Mesendoderm (in vitro differentiated cells): ENCODE measurements at regions not wholly inside any gene's neighbourhood (a gene's known extent, or its start where the extent isn't known, plus 50 kb on each side); places are given as distances from the start of the nearest gene placed in this dataset.

Experiments
- DNase-seq: peaks from one replicate; pipeline ENCODE4 v3.0.0; 2013
- H2AK5ac ChIP-seq: 2 replicates; pipeline ENCODE4 v1.6.1; 2013; ENCODE audit warnings: low read length, inconsistent platforms
- H2BK120ac ChIP-seq: 2 replicates; pipeline ENCODE4 v1.6.1; 2013; ENCODE audit warnings: low read depth, mild to moderate bottlenecking, low read length, moderate library complexity, mixed read lengths
- H2BK15ac ChIP-seq: replicated peaks from 2 replicates; pipeline ENCODE4 v1.6.1; 2013; ENCODE audit warnings: low read depth, mild to moderate bottlenecking, moderate library complexity
- H2BK5ac ChIP-seq: 2 replicates; pipeline ENCODE4 v1.6.1; 2013; ENCODE audit warnings: low read length, inconsistent platforms
- H3K18ac ChIP-seq: 2 replicates; pipeline ENCODE4 v1.6.1; 2013; ENCODE audit warnings: mild to moderate bottlenecking, low read length, mixed read lengths
- H3K23ac ChIP-seq: one replicate; pipeline ENCODE4 v1.6.1; 2013; ENCODE audit warnings: low read length
- H3K27ac ChIP-seq: 2 replicates; pipeline ENCODE4 v1.5.1; 2013; ENCODE audit warnings: low read depth, mild to moderate bottlenecking, inconsistent platforms, low read length, moderate library complexity
- H3K27me3 ChIP-seq: 2 replicates; pipeline ENCODE4 v1.6.1; 2013; ENCODE audit warnings: low read length, control low read depth, mild to moderate bottlenecking, inconsistent platforms; ENCODE audit not compliant: insufficient read depth, poor library complexity
- H3K36me3 ChIP-seq: 2 replicates; pipeline ENCODE4 v1.6.1; 2013; ENCODE audit warnings: low read length, inconsistent platforms; ENCODE audit not compliant: control insufficient read depth, insufficient read depth
- H3K4ac ChIP-seq: one replicate; pipeline ENCODE4 v1.6.1; 2013; ENCODE audit warnings: low read depth, mild to moderate bottlenecking, low read length, moderate library complexity
- H3K4me1 ChIP-seq: 2 replicates; pipeline ENCODE4 v1.6.1; 2013; ENCODE audit warnings: low read depth, low read length, inconsistent platforms; ENCODE audit not compliant: control insufficient read depth
- H3K4me2 ChIP-seq: 2 replicates; pipeline ENCODE4 v1.6.1; 2013; ENCODE audit warnings: low read length
- H3K4me3 ChIP-seq: 2 replicates; pipeline ENCODE4 v1.5.1; 2013; ENCODE audit warnings: mild to moderate bottlenecking, low read length
- H3K56ac ChIP-seq: one replicate; pipeline ENCODE4 v1.6.1; 2013; ENCODE audit warnings: low read length
- H3K79me1 ChIP-seq: 2 replicates; pipeline ENCODE4 v1.6.1; 2013; ENCODE audit warnings: low read length, inconsistent platforms
- H3K79me2 ChIP-seq: 2 replicates; pipeline ENCODE4 v1.6.1; 2013; ENCODE audit warnings: mild to moderate bottlenecking, low read length; ENCODE audit not compliant: control insufficient read depth, insufficient read depth
- H3K9ac ChIP-seq: 2 replicates; pipeline ENCODE4 v1.6.1; 2013; ENCODE audit warnings: low read length, inconsistent platforms
- H4K5ac ChIP-seq: one replicate; pipeline ENCODE4 v1.6.1; 2013; ENCODE audit warnings: low read length
- H4K8ac ChIP-seq: one replicate; pipeline ENCODE4 v1.6.1; 2013; ENCODE audit warnings: low read depth, mild to moderate bottlenecking, control low read depth, low read length, moderate library complexity
- WGBS: extraction: QIAGEN DNeasy Blood & Tissue Kit; methylation state at CpG from one replicate; pipeline ENCODE4 v1.1.7; 2013; ENCODE audit warnings: low lambda C conversion rate, missing lambda C conversion rate; ENCODE audit not compliant: insufficient coverage; ENCODE audit errors: extremely low coverage; 5-methylcytosine and 5-hydroxymethylcytosine counted together

DNA sequence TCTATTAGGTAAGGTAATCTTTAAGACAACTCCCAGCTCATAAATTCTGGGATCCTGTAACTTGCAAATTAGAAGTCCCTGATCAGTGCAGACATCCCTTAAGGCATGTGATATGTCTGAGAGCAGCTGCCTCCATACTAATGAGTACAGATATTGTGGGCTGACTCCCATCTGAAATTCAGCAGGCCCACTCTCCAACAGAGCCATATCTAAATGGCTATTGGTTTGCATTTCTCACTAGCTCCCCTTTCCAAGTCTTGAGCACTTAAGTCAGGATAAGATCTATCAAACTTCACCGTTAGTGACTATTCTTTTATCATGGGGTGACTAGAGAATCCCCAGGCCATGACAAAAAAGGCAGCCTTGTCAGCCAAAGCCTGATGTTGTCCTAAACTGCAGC, 785.4 kb downstream of the IPMK start:
- no peak overlapping the region for H3K9ac ChIP-seq
- H3K56ac ChIP-seq: no peak overlapping the region
- H3K4me1 ChIP-seq: no peaks in the 10 kb centered on the region
- no peaks in the 10 kb centered on the region for H3K79me2 ChIP-seq
- H3K18ac ChIP-seq: no peak overlapping the region
- peak; percentile 78 for DNase-seq
- no peak overlapping the region for H4K8ac ChIP-seq
- H4K5ac ChIP-seq: no peak overlapping the region
- no peak overlapping the region for H3K23ac ChIP-seq
- no peak overlapping the region for H2BK5ac ChIP-seq
- H3K36me3 ChIP-seq: no peaks in the 10 kb centered on the region
- H3K4me3 ChIP-seq: no peak overlapping the region
- no peak overlapping the region for H3K27ac ChIP-seq
- H2BK15ac ChIP-seq: no peak overlapping the region
- no CpG with 5 or more reads among the region's 1 CpG for WGBS
- no peaks in the 10 kb centered on the region for H3K27me3 ChIP-seq
- no peak overlapping the region for H2BK120ac ChIP-seq
- H3K79me1 ChIP-seq: no peaks in the 10 kb centered on the region
- no peak overlapping the region for H3K4me2 ChIP-seq
- H2AK5ac ChIP-seq: no peak overlapping the region
- H3K4ac ChIP-seq: no peak overlapping the region

DNA sequence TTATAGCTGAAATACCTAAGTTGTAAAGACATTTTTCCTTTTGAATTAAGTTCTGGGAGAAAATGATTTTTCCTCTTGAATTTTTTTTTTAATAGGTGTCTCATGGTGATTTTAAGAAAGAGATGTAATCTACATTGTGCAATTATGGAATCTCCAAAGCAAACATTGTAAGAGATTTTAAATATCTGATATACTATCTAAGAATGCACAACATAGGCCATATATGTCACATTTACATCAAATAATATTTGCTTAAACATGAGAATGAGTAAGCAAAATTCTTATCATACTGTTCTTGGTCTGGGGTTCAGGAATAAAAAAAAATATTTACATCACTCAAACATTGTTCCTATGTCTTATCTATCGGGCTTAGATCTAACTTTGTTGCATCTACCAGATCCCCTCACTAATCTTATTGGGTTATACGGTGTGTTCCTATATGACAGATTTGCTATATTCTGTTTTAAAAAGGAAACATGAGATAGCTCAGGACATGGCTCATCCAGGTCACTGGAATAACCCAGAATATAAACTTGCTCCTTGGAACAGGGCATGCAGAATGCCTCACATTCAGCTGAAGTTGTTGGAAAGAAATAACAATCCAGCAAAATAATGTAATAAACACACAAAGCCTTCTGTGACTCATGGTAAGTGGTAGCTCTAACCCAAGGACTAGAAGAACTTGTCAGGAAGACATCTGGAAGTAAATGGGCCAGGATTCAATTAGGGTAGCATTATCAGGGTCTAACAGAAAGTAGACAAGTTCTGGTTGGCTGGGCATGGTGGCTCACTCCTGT, 794.7 kb downstream of the IPMK start:
- no peak for DNase-seq
- no peak overlapping the region for H3K18ac ChIP-seq
- no peak overlapping the region for H3K27ac ChIP-seq
- no peak overlapping the region for H3K4me3 ChIP-seq
- H3K4me1 ChIP-seq: no peaks in the 10 kb centered on the region
- H2BK120ac ChIP-seq: no peak overlapping the region
- H3K4ac ChIP-seq: no peak overlapping the region
- no peaks in the 10 kb centered on the region for H3K36me3 ChIP-seq
- no peak overlapping the region for H3K9ac ChIP-seq
- H3K4me2 ChIP-seq: no peak overlapping the region
- H3K27me3 ChIP-seq: no peaks in the 10 kb centered on the region
- no peak overlapping the region for H2BK5ac ChIP-seq
- WGBS: no CpG with 5 or more reads among the region's 2 CpGs
- H3K23ac ChIP-seq: no peak overlapping the region
- H3K56ac ChIP-seq: no peak overlapping the region
- H4K8ac ChIP-seq: no peak overlapping the region
- H3K79me2 ChIP-seq: no peaks in the 10 kb centered on the region
- no peak overlapping the region for H2BK15ac ChIP-seq
- no peak overlapping the region for H4K5ac ChIP-seq
- no peaks in the 10 kb centered on the region for H3K79me1 ChIP-seq
- H2AK5ac ChIP-seq: no peak overlapping the region

DNA sequence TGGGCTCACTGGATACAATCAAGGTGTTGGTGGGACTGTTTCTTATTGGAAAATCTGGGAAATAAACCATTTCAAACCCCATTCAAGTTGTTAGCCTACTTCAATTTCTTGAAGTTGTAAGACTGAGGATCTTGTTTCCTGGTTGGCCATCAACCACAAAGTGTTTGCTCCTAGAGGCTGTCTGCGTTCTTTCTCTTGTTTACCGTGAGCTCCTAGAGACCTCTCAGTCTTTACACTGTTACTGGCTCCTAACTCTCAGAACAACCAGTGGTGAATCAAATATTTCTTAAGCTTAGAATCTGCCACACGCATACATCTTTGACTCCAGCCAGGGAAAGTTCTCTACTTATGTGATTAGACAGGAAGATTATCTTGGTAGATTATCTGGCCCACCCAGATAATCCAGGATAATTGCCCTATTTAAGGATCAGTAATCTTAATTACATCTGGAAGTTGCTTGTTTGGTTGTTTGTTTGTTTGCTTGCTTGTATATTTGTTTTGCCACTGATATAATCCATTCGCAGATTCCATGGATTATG, 798.7 kb downstream of the IPMK start:
- Histone ChIP-seq H3K4me3 (no peak overlapping the region), H4K5ac (no peak overlapping the region), H2AK5ac (no peak overlapping the region), H2BK5ac (no peak overlapping the region), H4K8ac (no peak overlapping the region), H3K79me2 (no peaks in the 10 kb centered on the region), H3K9ac (no peak overlapping the region), H2BK15ac (no peak overlapping the region), H3K23ac (no peak overlapping the region), H3K4me1 (no peaks in the 10 kb centered on the region), H3K18ac (no peak overlapping the region), H3K79me1 (no peaks in the 10 kb centered on the region), H3K36me3 (no peaks in the 10 kb centered on the region), H3K4ac (no peak overlapping the region), H3K27ac (no peak overlapping the region), H3K4me2 (no peak overlapping the region), H3K27me3 (no peaks in the 10 kb centered on the region), H3K56ac (no peak overlapping the region), H2BK120ac (no peak overlapping the region)
- peak; percentile 71 for DNase-seq
- WGBS: no CpG with 5 or more reads among the region's 4 CpGs

DNA sequence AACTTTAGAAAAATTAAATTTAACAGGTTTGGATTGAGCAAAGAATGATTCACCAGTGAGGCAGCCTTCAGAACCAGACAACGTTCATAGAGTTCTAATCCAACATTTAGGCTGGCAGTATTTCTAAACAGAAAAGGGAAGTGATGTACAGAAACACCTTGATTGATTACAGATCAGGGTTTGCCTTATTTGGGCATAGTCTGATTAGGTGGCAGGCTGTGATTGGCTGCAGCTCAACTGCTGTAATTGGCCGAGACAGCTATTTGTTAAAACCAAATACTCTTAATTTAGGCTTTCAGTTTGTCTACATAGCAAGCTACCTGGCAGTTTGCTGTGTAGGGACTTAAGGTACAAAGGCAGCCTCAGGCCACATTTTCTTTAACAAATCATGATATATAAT, 802.5 kb downstream of the IPMK start:
- Histone ChIP-seq H3K36me3 (no peaks in the 10 kb centered on the region), H3K4me3 (no peak overlapping the region), H2BK15ac (no peak overlapping the region), H4K5ac (no peak overlapping the region), H3K79me2 (no peaks in the 10 kb centered on the region), H3K23ac (no peak overlapping the region), H3K4me2 (no peak overlapping the region), H3K18ac (no peak overlapping the region), H3K79me1 (no peaks in the 10 kb centered on the region), H4K8ac (no peak overlapping the region), H3K9ac (no peak overlapping the region), H3K27me3 (no peaks in the 10 kb centered on the region), H2BK120ac (no peak overlapping the region), H3K56ac (no peak overlapping the region), H3K4me1 (no peaks in the 10 kb centered on the region), H2BK5ac (no peak overlapping the region), H2AK5ac (no peak overlapping the region), H3K4ac (no peak overlapping the region), H3K27ac (no peak overlapping the region)
- WGBS: no CpG with 5 or more reads among the region's 2 CpGs
- no peak for DNase-seq

DNA sequence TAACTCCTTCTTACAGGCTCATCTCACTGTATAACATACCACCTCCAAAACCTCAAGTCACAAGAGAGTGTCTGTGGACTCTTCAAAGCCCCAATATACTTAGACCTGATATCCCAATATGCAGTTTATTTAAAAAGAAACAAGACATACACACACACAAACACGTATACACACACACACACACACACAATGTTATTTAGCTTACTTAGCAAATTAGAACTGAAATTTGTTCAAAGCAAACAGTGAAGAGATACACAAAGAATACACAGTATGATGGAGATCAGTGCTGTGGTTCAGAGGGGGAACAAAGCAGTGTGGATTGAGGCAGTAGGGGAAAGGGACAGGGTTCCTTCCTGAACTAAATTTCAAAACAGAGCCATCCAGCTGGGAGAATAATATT, 807.2 kb downstream of the IPMK start:
- Histone ChIP-seq H3K79me1 (no peaks in the 10 kb centered on the region), H4K5ac (no peak overlapping the region), H3K4me3 (no peak overlapping the region), H3K9ac (no peak overlapping the region), H3K79me2 (no peaks in the 10 kb centered on the region), H2AK5ac (no peak overlapping the region), H2BK5ac (no peak overlapping the region), H3K4me1 (no peaks in the 10 kb centered on the region), H3K27me3 (no peaks in the 10 kb centered on the region), H3K23ac (no peak overlapping the region), H2BK120ac (no peak overlapping the region), H4K8ac (no peak overlapping the region), H3K4ac (no peak overlapping the region), H3K4me2 (no peak overlapping the region), H2BK15ac (no peak overlapping the region), H3K56ac (no peak overlapping the region), H3K18ac (no peak overlapping the region), H3K36me3 (no peaks in the 10 kb centered on the region), H3K27ac (no peak overlapping the region)
- WGBS: no CpG with 5 or more reads among the region's 1 CpG
- no peak for DNase-seq
